A549 (cell line): ENCODE measurements at regions not wholly inside any gene's neighbourhood (a gene's known extent, or its start where the extent isn't known, plus 50 kb on each side); places are given as distances from the start of the nearest gene placed in this dataset.

ENCODE experiments used
- ATAC-seq, 2 experiments: fragments of 200-7000 bp in 1 of 2; fragments of >200 bp in 1 of 2; cut with Nextera tagmentation in 1 of 2; cut with Tn5 transposase in 1 of 2; 3 replicates each; pipeline versions ENCODE4 v1.8.0 to v1.9.1; 2018 to 2020; ENCODE audit warnings: mild to moderate bottlenecking in 1 of 2, moderate library complexity in 1 of 2
- CTCF ChIA-PET: fragments of 300-600 bp; sonication (Branson Sonifier 250); formaldehyde crosslinking; extraction: SDS; loops from one replicate; lab custom pipeline; 2021; ENCODE audit warnings: antibody characterized with exemption, inconsistent platforms; lab: Yijun Ruan, JAX
- POLR2A ChIA-PET: fragments of 350-600 bp; formaldehyde crosslinking; extraction: SDS; loops from one replicate; lab custom pipeline; 2021; ENCODE audit warnings: antibody characterized with exemption, inconsistent platforms; lab: Yijun Ruan, JAX
- DNase-seq, 2 experiments: peaks; one replicate each; pipeline versions ENCODE4 v3.0.0 to v3.0.0-alpha.2; 2011 to 2016; ENCODE audit warnings: low read depth in 1 of 2, low spot score in 1 of 2
- FAIRE-seq: peaks from 2 replicates; lab custom pipeline; 2011; peaks lifted over from hg19 to GRCh38; lab: Jason Lieb, UNC
- H3K27ac ChIP-seq, 2 experiments: fragments of >200 bp; sonication (Bioruptor Twin); formaldehyde crosslinking; 3 replicates each; pipeline ENCODE4 v1.5.1; 2016 to 2017
- H3K4me1 ChIP-seq: fragments of >200 bp; sonication (Bioruptor Twin); formaldehyde crosslinking; 3 replicates; pipeline ENCODE4 v1.6.1; 2016
- H3K4me2 ChIP-seq: fragments of >200 bp; sonication (Bioruptor Twin); formaldehyde crosslinking; 3 replicates; pipeline ENCODE4 v1.6.1; 2016
- H3K4me3 ChIP-seq: fragments of >200 bp; sonication (Bioruptor Twin); formaldehyde crosslinking; 3 replicates; pipeline ENCODE4 v1.5.1; 2016
- H3K9me3 ChIP-seq: fragments of >200 bp; sonication (Bioruptor Twin); formaldehyde crosslinking; 3 replicates; pipeline ENCODE4 v1.6.1; 2016
- EHF ChIP-seq: fragments of 250-450 bp; sonication (Bioruptor Pico); IDR thresholded peaks from 2 replicates; pipeline ENCODE4 v1.5.0; 2020; ENCODE audit warnings: mild to moderate bottlenecking
- GATA3 ChIP-seq: IDR thresholded peaks from 2 replicates; pipeline ENCODE4 v1.6.1; 2012; ENCODE audit warnings: borderline replicate concordance
- HOXA7 ChIP-seq: fragments of 250-450 bp; sonication (Bioruptor Pico); IDR thresholded peaks from 2 replicates; pipeline ENCODE4 v1.5.0; 2020; ENCODE audit warnings: mild to moderate bottlenecking, moderate library complexity
- JUNB ChIP-seq: fragments of >200 bp; sonication (Bioruptor Twin); formaldehyde crosslinking; IDR thresholded peaks from 2 replicates; pipeline ENCODE4 v1.6.1; 2016
- PHF8 ChIP-seq: fragments of 200-600 bp; sonication (generic); IDR thresholded peaks from 2 replicates; pipeline ENCODE4 v1.6.1; 2016; ENCODE audit warnings: low read depth, mild to moderate bottlenecking, antibody characterized with exemption, moderate library complexity, borderline replicate concordance
- RCOR1 ChIP-seq: fragments of 150-350 bp; IDR thresholded peaks from 2 replicates; pipeline ENCODE4 v1.6.1; 2014; ENCODE audit warnings: antibody characterized with exemption, low read length, low read depth
- TFCP2L1 ChIP-seq: fragments of 250-450 bp; sonication (Bioruptor Pico); IDR thresholded peaks from 2 replicates; pipeline ENCODE4 v1.5.0; 2021; ENCODE audit warnings: mild to moderate bottlenecking
- WGBS: methylation state at CpG from one replicate; pipeline ENCODE4 v1.1.6; 2017; ENCODE audit errors: missing lambda C conversion rate; 5-methylcytosine and 5-hydroxymethylcytosine counted together
- TF ChIP-seq, protein P1 (sequence below): fragments of 200-600 bp; sonication (generic); IDR thresholded peaks from 2 replicates; pipeline ENCODE4 v1.6.1; 2016; ENCODE audit warnings: antibody characterized with exemption, mild to moderate bottlenecking, moderate library complexity
- TF ChIP-seq, protein P2 (sequence below): IDR thresholded peaks from 2 replicates; pipeline ENCODE4 v1.6.1; 2012
- TF ChIP-seq, protein P3 (sequence below): fragments of 250-450 bp; sonication (Bioruptor Pico); IDR thresholded peaks from 2 replicates; pipeline ENCODE4 v1.5.0; 2020; ENCODE audit warnings: low read depth, mild to moderate bottlenecking, moderate library complexity

DNA sequence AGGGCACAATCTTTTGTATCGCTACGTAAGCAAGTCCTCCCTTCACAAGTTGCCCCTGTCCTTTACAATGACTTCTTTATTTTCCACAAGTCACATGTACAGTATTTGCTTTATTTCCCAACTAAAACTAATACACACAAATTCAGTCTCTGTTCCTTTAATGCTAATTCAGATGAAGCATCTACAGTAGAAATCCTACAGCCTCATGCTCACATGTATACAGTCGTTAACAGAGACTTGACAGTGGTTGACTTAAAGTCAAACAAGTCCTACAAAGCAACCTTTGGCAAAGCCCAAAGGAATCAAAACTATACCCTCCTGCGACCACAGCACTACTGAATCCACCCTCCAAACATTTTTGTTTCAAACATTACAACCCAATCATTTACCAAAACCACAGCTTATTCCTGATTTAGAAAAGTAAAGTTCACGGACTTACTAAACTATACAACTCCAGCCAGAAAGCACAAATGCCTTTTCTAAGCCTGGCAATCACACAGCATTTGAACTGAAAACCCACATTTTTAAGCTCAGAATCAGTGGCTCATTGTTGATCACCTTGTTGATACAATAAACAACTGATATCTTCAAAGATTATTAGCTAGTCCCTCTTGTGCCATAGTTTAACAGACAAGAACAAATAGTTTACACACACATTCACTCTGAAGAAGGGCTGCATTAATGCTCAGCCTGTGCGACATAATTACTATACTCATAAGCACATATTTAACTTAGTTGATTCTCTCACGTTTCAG, 70.9 kb upstream of the NHSL1 start:
- Histone ChIP-seq H3K9me3 (no peaks in the 10 kb centered on the region), H3K27ac (no peak overlapping the region)
- ATAC-seq, result no peak
- TF ChIP-seq, protein P1, sequence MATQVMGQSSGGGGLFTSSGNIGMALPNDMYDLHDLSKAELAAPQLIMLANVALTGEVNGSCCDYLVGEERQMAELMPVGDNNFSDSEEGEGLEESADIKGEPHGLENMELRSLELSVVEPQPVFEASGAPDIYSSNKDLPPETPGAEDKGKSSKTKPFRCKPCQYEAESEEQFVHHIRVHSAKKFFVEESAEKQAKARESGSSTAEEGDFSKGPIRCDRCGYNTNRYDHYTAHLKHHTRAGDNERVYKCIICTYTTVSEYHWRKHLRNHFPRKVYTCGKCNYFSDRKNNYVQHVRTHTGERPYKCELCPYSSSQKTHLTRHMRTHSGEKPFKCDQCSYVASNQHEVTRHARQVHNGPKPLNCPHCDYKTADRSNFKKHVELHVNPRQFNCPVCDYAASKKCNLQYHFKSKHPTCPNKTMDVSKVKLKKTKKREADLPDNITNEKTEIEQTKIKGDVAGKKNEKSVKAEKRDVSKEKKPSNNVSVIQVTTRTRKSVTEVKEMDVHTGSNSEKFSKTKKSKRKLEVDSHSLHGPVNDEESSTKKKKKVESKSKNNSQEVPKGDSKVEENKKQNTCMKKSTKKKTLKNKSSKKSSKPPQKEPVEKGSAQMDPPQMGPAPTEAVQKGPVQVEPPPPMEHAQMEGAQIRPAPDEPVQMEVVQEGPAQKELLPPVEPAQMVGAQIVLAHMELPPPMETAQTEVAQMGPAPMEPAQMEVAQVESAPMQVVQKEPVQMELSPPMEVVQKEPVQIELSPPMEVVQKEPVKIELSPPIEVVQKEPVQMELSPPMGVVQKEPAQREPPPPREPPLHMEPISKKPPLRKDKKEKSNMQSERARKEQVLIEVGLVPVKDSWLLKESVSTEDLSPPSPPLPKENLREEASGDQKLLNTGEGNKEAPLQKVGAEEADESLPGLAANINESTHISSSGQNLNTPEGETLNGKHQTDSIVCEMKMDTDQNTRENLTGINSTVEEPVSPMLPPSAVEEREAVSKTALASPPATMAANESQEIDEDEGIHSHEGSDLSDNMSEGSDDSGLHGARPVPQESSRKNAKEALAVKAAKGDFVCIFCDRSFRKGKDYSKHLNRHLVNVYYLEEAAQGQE, result no peak
- no peak for TF ChIP-seq PHF8
- TF ChIP-seq, all 56 proteins: peak for 0
- H3K4me2 ChIP-seq, result no peak overlapping the region
- WGBS, result 84% methylated on average over 7 of the region's 7 CpGs
- ChIA-PET POLR2A (interaction anchor here (0.5 kb wide), 1 partner anchor 46 kb away, joined by 6 read pairs; no protein-coding TSS in a partner anchor), CTCF (interaction anchor here (1.3 kb wide), 1 partner anchor 21 kb away, joined by 3 read pairs; no protein-coding TSS in a partner anchor)
- no peak for DNase-seq
- no peak for FAIRE-seq
- no peaks in the 10 kb centered on the region for H3K4me1 ChIP-seq
- no peak overlapping the region for H3K4me3 ChIP-seq

DNA sequence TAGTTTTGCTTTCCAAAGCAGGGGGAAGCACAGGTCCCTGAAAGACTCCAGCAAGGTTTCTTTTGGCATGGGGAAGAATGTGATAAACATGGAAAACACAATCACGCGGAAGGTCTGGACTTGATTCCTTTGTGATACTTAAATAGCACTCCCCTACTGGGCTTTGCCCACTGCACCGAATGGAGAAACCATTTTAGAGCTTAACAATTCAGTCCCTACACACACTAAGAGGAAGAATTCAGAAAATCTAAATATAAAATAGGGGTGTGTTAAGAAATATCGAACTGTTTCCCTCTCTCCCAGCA, 71.4 kb upstream of the NHSL1 start:
- ChIA-PET CTCF (interaction anchor here (1.3 kb wide), 1 partner anchor 21 kb away, joined by 3 read pairs; no protein-coding TSS in a partner anchor), POLR2A (interaction anchor here (0.5 kb wide), 1 partner anchor 47 kb away, joined by 6 read pairs; no protein-coding TSS in a partner anchor)
- WGBS, result 82% methylated on average over 4 of the region's 4 CpGs
- Histone ChIP-seq H3K4me1 (no peaks in the 10 kb centered on the region), H3K9me3 (no peaks in the 10 kb centered on the region), H3K27ac (no peak overlapping the region), H3K4me3 (no peak overlapping the region), H3K4me2 (no peak overlapping the region)
- FAIRE-seq, result no peak
- DNase-seq, result no peak
- TF ChIP-seq, protein P2, sequence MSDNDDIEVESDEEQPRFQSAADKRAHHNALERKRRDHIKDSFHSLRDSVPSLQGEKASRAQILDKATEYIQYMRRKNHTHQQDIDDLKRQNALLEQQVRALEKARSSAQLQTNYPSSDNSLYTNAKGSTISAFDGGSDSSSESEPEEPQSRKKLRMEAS, result no peak
- no peak for TF ChIP-seq PHF8
- no peak for TF ChIP-seq EHF
- no peak for TF ChIP-seq HOXA7 (CRISPR knock-in tag)
- no peak for TF ChIP-seq JUNB
- TF ChIP-seq GATA3, result no peak
- no peak for ATAC-seq

DNA sequence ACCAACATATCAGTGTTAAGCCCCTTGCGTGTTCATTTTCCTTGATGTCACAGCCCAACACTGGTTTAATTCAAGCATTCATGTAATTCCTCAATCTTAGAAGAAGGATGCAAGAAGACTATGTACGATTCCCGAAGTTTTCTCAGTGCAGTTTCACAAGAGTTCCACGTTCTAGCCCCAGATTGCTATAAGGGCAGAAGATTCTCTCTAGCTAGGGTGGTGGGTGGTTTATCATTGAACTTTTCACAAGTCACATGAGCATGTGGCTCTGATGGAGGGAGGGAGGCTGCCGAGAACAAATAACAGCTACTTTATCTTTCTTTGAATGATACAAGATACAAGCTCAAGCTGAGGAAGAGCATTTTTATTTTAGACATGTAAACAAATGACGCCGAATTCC, 71.9 kb upstream of the NHSL1 start:
- ChIA-PET POLR2A (no interaction called here), CTCF (no interaction called here)
- Histone ChIP-seq H3K4me3 (no peak overlapping the region), H3K9me3 (no peaks in the 10 kb centered on the region), H3K4me2 (no peak overlapping the region)
- DNase-seq, result no peak
- ATAC-seq, result no peak
- TF ChIP-seq TFCP2L1 (CRISPR knock-in tag) (no peak), RCOR1 (no peak)
- TF ChIP-seq, protein P3, sequence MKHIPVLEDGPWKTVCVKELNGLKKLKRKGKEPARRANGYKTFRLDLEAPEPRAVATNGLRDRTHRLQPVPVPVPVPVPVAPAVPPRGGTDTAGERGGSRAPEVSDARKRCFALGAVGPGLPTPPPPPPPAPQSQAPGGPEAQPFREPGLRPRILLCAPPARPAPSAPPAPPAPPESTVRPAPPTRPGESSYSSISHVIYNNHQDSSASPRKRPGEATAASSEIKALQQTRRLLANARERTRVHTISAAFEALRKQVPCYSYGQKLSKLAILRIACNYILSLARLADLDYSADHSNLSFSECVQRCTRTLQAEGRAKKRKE (CRISPR knock-in tag), result no peak
- TF ChIP-seq, all 56 proteins: peak for 0
- FAIRE-seq, result no peak
- Histone ChIP-seq H3K27ac (no peak overlapping the region), H3K4me1 (no peaks in the 10 kb centered on the region)
- WGBS, result 89% methylated on average over 7 of the region's 7 CpGs

DNA sequence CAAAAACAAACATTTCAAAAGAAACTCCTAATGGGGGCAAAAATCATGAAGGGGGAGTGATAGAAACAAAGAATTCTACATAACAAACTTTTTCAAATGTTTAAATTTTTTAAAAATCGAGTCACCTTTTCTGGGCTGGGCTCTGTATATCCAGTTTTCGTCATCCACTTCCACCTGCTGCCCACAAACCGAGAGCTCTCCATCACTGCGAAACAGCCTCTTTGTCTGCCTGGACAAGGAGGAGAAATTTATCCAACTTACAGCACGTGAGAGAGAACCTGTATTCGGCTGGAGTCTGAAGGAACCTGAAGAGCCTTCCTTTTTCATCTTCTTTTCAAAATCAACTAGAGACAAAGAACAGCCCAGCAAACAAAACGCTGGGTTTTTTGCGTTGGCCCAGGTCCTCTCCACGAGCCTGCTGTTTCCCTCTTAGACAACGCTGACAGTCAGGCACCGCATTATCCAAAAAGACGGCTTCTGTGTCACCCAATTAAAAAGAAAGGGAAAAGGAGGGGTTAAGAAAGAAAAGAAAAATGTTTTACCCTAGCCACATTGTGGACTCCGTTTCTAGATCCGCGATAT, 72.4 kb upstream of the NHSL1 start:
- CTCF ChIA-PET, result no interaction called here
- H3K4me3 ChIP-seq, result no peak overlapping the region

More for the DNA sequence above, 72.4 kb upstream of the NHSL1 start:
- POLR2A ChIA-PET, result no interaction called here
- FAIRE-seq (no peak), ATAC-seq (no peak), DNase-seq (no peak)
- H3K4me2 ChIP-seq, result no peak overlapping the region
- no peak for TF ChIP-seq EHF
- TF ChIP-seq, protein P3 (CRISPR knock-in tag), result no peak
- no peaks in the 10 kb centered on the region for H3K9me3 ChIP-seq
- no peaks in the 10 kb centered on the region for H3K4me1 ChIP-seq
- H3K27ac ChIP-seq, result no peak overlapping the region
- 85% methylated on average over 15 of the region's 15 CpGs for WGBS
